A673 (cell line): ENCODE measurements at regions not wholly inside any gene's neighbourhood (a gene's known extent, or its start where the extent isn't known, plus 50 kb on each side); places are given as distances from the start of the nearest gene placed in this dataset.

Source experiments
- CTCF ChIP-seq: fragments of 300-800, 200-600 bp; sonication (generic); conservative IDR thresholded peaks from 2 replicates; pipeline ENCODE4 v1.5.1; 2017; ENCODE audit warnings: low read depth, mild to moderate bottlenecking, antibody characterized with exemption, low read length, moderate library complexity, mixed read lengths
- EZH2 ChIP-seq: fragments of 200-600 bp; sonication (generic); IDR thresholded peaks from 2 replicates; pipeline ENCODE4 v1.6.1; 2017; ENCODE audit warnings: borderline replicate concordance, low read depth, mild to moderate bottlenecking, mixed read lengths, antibody characterized with exemption, low read length; ENCODE audit not compliant: poor library complexity, severe bottlenecking

- TF ChIP-seq CTCF (no peak), EZH2 (no peak)
These were observed 1793.8 kb upstream of the PCDH20 start for GRCh38 chr13:63209330-63210017.
